ENCODE measurements at regions not wholly inside any gene's neighbourhood (a gene's known extent, or its start where the extent isn't known, plus 50 kb on each side); places are given as distances from the start of the nearest gene placed in this dataset.
"Not testable (repeated sequence)": the region's sequence is repeated elsewhere in the genome, so short reads cannot be mapped to it uniquely, and the experiment has no call there.

DNA sequence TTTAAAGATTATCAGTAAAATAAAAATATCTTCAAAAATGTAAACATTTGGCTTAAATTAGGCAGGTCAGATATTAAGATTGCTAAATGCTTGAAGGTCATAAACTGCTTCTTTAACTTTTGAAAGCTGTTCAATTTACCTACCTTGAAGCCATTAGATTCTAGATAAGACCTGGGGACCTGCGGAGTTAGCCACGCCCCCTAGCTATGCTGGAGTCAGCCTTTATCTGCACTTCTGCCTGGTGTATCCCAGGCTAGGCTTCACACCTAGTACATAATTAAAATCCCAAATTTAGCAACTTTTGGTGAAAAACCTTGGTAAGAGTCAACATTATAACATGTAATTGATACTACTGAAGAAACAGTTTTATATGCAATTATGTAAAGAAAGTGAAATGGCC lies 89.9 kb upstream of the PRSS3 start:
- not testable (repeated sequence) for H3K27ac ChIP-seq (ENCODE audit: low read length, poor library complexity, severe bottlenecking); H2AK5ac ChIP-seq (ENCODE audit: low read length, severe bottlenecking); H4K8ac ChIP-seq (ENCODE audit: low read length); H3K4me3 ChIP-seq (ENCODE audit: insufficient read depth in 1 of 2, low read depth in 1 of 2, low read length in 2 of 2); H2BK12ac ChIP-seq (ENCODE audit: low read length in 2 of 2); H2BK5ac ChIP-seq (ENCODE audit: low read depth, low read length, poor library complexity, severe bottlenecking); H2BK15ac ChIP-seq (ENCODE audit: low read depth, poor library complexity, severe bottlenecking); H3K18ac ChIP-seq (ENCODE audit: low read depth in 1 of 2, low read length in 2 of 2); H3K9me3 ChIP-seq (ENCODE audit: control insufficient read depth, low read length); H2BK120ac ChIP-seq (ENCODE audit: low read depth, low read length); DNase-seq; H3K4ac ChIP-seq (ENCODE audit: low read depth in 1 of 2, low read length in 2 of 2); H3K36me3 ChIP-seq (ENCODE audit: control insufficient read depth in 1 of 2, insufficient read depth in 2 of 2, low read depth in 1 of 2, low read length in 2 of 2); H3K23ac ChIP-seq (ENCODE audit: low read length in 2 of 2); H2AFZ ChIP-seq (ENCODE audit: low read depth, low read length); H3K9ac ChIP-seq (ENCODE audit: low read length); H3K4me2 ChIP-seq (ENCODE audit: low read length, poor library complexity, severe bottlenecking); H3K14ac ChIP-seq (ENCODE audit: low read length in 2 of 2); H4K91ac ChIP-seq (ENCODE audit: low read length); H3K4me1 ChIP-seq (ENCODE audit: control insufficient read depth, insufficient read depth, low read depth, low read length); H3K79me1 ChIP-seq (replicated peaks; ENCODE audit: low read length, poor library complexity, severe bottlenecking)
- WGBS: 17% methylated on average over 2 of the region's 2 CpGs
- peaks cover 4 to 27% of the 10 kb centered on the region in 2 experiments for H3K27me3 ChIP-seq (ENCODE audit: control insufficient read depth in 1 of 2, insufficient read depth in 1 of 2, low read length in 2 of 2)

DNA sequence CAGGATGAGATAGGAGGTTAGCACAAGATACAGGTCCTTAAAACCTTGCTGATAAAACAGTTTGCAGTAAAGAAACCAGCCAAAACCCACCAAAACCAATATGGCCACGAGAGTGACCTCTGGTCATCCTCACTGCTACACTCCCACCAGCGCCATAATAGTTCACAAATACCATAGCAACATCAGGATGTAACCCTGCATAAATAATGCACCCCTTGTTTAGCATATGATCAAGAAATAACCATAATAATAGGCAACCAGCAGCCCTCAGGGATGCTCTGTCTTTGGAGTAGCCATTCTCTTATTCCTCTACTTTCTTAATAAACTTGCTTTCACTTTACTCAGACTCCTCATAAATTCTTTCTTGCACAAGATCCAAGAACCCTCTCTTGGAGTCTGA lies 86.9 kb upstream of the PRSS3 start:
- Histone ChIP-seq H2AFZ (ENCODE audit: low read depth, low read length) (no peak overlapping the region), H3K14ac (ENCODE audit: low read length in 2 of 2) (no peak overlapping the region), H4K8ac (ENCODE audit: low read length) (no peak overlapping the region), H2BK12ac (ENCODE audit: low read length in 2 of 2) (no peak overlapping the region), H3K36me3 (ENCODE audit: control insufficient read depth in 1 of 2, insufficient read depth in 2 of 2, low read depth in 1 of 2, low read length in 2 of 2) (no peaks in the 10 kb centered on the region), H3K4ac (ENCODE audit: low read depth in 1 of 2, low read length in 2 of 2) (no peak overlapping the region), H3K9ac (ENCODE audit: low read length) (no peak overlapping the region), H2AK5ac (ENCODE audit: low read length, severe bottlenecking) (no peak overlapping the region), H3K27me3 (ENCODE audit: control insufficient read depth in 1 of 2, insufficient read depth in 1 of 2, low read length in 2 of 2) (peaks cover 4 to 34% of the 10 kb centered on the region in 2 experiments), H3K4me1 (ENCODE audit: control insufficient read depth, insufficient read depth, low read depth, low read length) (no peaks in the 10 kb centered on the region), H2BK120ac (ENCODE audit: low read depth, low read length) (no peak overlapping the region), H3K23ac (ENCODE audit: low read length in 2 of 2) (no peak overlapping the region), H4K91ac (ENCODE audit: low read length) (no peak overlapping the region), H3K27ac (ENCODE audit: low read length, poor library complexity, severe bottlenecking) (no peak overlapping the region), H3K4me3 (ENCODE audit: insufficient read depth in 1 of 2, low read depth in 1 of 2, low read length in 2 of 2) (no peak overlapping the region), H3K18ac (ENCODE audit: low read depth in 1 of 2, low read length in 2 of 2) (no peak overlapping the region), H3K9me3 (ENCODE audit: control insufficient read depth, low read length) (no peaks in the 10 kb centered on the region), H3K79me1 (replicated peaks; ENCODE audit: low read length, poor library complexity, severe bottlenecking) (no peaks in the 10 kb centered on the region), H2BK15ac (ENCODE audit: low read depth, poor library complexity, severe bottlenecking) (no peak overlapping the region), H2BK5ac (ENCODE audit: low read depth, low read length, poor library complexity, severe bottlenecking) (no peak overlapping the region), H3K4me2 (ENCODE audit: low read length, poor library complexity, severe bottlenecking) (no peak overlapping the region)
- 74% methylated on average over 2 of the region's 2 CpGs for WGBS
- no peak for DNase-seq

DNA sequence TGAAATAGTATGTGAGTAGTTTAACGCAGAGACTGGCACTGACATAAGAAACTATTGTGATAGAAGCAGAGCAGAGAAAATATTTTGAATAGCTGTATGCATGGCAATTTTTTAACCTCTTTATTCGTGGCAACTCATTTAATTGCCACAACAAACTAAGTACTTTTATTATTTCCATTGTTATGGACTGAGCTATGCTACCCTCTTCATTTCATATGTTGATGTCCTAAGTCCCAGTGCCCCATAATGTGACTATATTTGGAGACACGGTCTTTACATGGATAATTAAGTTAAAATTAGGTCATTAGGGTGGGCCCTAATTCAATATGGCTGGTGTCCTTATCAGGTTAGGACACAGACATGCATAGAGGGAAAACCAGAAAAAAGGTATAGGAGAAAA lies 86.1 kb upstream of the PRSS3 start:
- H3K9me3 ChIP-seq (ENCODE audit: control insufficient read depth, low read length): no peaks in the 10 kb centered on the region
- no peak overlapping the region for H4K91ac ChIP-seq (ENCODE audit: low read length)
- H2AFZ ChIP-seq (ENCODE audit: low read depth, low read length): no peak overlapping the region
- H2BK15ac ChIP-seq (ENCODE audit: low read depth, poor library complexity, severe bottlenecking): no peak overlapping the region
- no peak overlapping the region for H3K4me3 ChIP-seq (ENCODE audit: insufficient read depth in 1 of 2, low read depth in 1 of 2, low read length in 2 of 2)
- H2BK120ac ChIP-seq (ENCODE audit: low read depth, low read length): no peak overlapping the region
- H3K27ac ChIP-seq (ENCODE audit: low read length, poor library complexity, severe bottlenecking): no peak overlapping the region
- DNase-seq: no peak
- H4K8ac ChIP-seq (ENCODE audit: low read length): no peak overlapping the region
- no peak overlapping the region for H3K23ac ChIP-seq (ENCODE audit: low read length in 2 of 2)
- H3K36me3 ChIP-seq (ENCODE audit: control insufficient read depth in 1 of 2, insufficient read depth in 2 of 2, low read depth in 1 of 2, low read length in 2 of 2): no peaks in the 10 kb centered on the region
- no peaks in the 10 kb centered on the region for H3K79me1 ChIP-seq (replicated peaks; ENCODE audit: low read length, poor library complexity, severe bottlenecking)
- no peak overlapping the region for H3K4me2 ChIP-seq (ENCODE audit: low read length, poor library complexity, severe bottlenecking)
- no peaks in the 10 kb centered on the region for H3K4me1 ChIP-seq (ENCODE audit: control insufficient read depth, insufficient read depth, low read depth, low read length)
- H2BK5ac ChIP-seq (ENCODE audit: low read depth, low read length, poor library complexity, severe bottlenecking): no peak overlapping the region
- no peak overlapping the region for H3K14ac ChIP-seq (ENCODE audit: low read length in 2 of 2)
- peaks cover 4 to 29% of the 10 kb centered on the region in 2 experiments for H3K27me3 ChIP-seq (ENCODE audit: control insufficient read depth in 1 of 2, insufficient read depth in 1 of 2, low read length in 2 of 2)
- H3K4ac ChIP-seq (ENCODE audit: low read depth in 1 of 2, low read length in 2 of 2): no peak overlapping the region
- H3K18ac ChIP-seq (ENCODE audit: low read depth in 1 of 2, low read length in 2 of 2): no peak overlapping the region
- no peak overlapping the region for H3K9ac ChIP-seq (ENCODE audit: low read length)
- WGBS: 84% methylated on average over 2 of the region's 3 CpGs
- H2BK12ac ChIP-seq (ENCODE audit: low read length in 2 of 2): no peak overlapping the region
- H2AK5ac ChIP-seq (ENCODE audit: low read length, severe bottlenecking): no peak overlapping the region

DNA sequence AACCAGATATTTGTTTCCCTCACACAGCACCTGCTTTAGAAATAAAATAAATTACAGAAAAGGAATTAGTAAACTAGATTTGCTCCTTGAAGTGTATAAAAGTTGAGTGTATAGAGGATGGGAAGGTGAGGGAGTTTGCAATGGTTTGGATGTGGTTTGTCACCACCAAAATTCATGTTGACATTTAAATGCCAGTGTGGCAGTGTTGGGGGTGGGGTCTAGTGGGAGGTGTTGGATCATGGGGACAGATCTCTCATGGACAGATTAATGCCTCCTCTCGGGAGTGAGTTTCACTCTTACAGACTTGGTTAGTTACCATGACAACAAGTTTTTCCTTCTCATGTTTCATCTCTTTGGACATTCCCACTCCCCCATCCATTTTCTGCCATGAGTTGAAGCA lies 83.9 kb upstream of the PRSS3 start:
- H2BK5ac ChIP-seq (ENCODE audit: low read depth, low read length, poor library complexity, severe bottlenecking); H3K9me3 ChIP-seq (ENCODE audit: control insufficient read depth, low read length); H4K91ac ChIP-seq (ENCODE audit: low read length); H2AFZ ChIP-seq (ENCODE audit: low read depth, low read length); H3K18ac ChIP-seq (ENCODE audit: low read depth in 1 of 2, low read length in 2 of 2); H3K14ac ChIP-seq (ENCODE audit: low read length in 2 of 2); DNase-seq; H4K8ac ChIP-seq (ENCODE audit: low read length); H2BK15ac ChIP-seq (ENCODE audit: low read depth, poor library complexity, severe bottlenecking); H3K4me1 ChIP-seq (ENCODE audit: control insufficient read depth, insufficient read depth, low read depth, low read length); H3K23ac ChIP-seq (ENCODE audit: low read length in 2 of 2); H2BK120ac ChIP-seq (ENCODE audit: low read depth, low read length); H3K79me1 ChIP-seq (replicated peaks; ENCODE audit: low read length, poor library complexity, severe bottlenecking); H3K36me3 ChIP-seq (ENCODE audit: control insufficient read depth in 1 of 2, insufficient read depth in 2 of 2, low read depth in 1 of 2, low read length in 2 of 2); H3K4me3 ChIP-seq (ENCODE audit: insufficient read depth in 1 of 2, low read depth in 1 of 2, low read length in 2 of 2); H2AK5ac ChIP-seq (ENCODE audit: low read length, severe bottlenecking); H2BK12ac ChIP-seq (ENCODE audit: low read length in 2 of 2); H3K9ac ChIP-seq (ENCODE audit: low read length); H3K27ac ChIP-seq (ENCODE audit: low read length, poor library complexity, severe bottlenecking); H3K4ac ChIP-seq (ENCODE audit: low read depth in 1 of 2, low read length in 2 of 2); H3K4me2 ChIP-seq (ENCODE audit: low read length, poor library complexity, severe bottlenecking): not testable (repeated sequence)
- WGBS: 82% methylated on average over 1 of the region's 1 CpG
- peaks cover 4 to 21% of the 10 kb centered on the region in 2 experiments for H3K27me3 ChIP-seq (ENCODE audit: control insufficient read depth in 1 of 2, insufficient read depth in 1 of 2, low read length in 2 of 2)
